NB4 (cell line): ENCODE measurements at regions not wholly inside any gene's neighbourhood (a gene's known extent, or its start where the extent isn't known, plus 50 kb on each side); places are given as distances from the start of the nearest gene placed in this dataset.

Source experiments
- DNase-seq: peaks from one replicate; pipeline ENCODE4 v3.0.0; 2010; ENCODE audit warnings: low read depth
- H3K4me3 ChIP-seq: one replicate; pipeline ENCODE4 v1.5.1; 2011; ENCODE audit warnings: mild to moderate bottlenecking, low read depth, low read length, moderate library complexity
- MYC ChIP-seq: IDR thresholded peaks from 2 replicates; pipeline ENCODE4 v1.6.1; 2011; ENCODE audit warnings: low read depth, low read length
- POLR2A ChIP-seq: IDR thresholded peaks from 2 replicates; pipeline ENCODE4 v1.6.1; 2011; ENCODE audit warnings: mild to moderate bottlenecking; ENCODE audit not compliant: insufficient read length; ENCODE audit errors: extremely low read depth
- TF ChIP-seq, protein P1 (sequence below): IDR thresholded peaks from one replicate; pipeline ENCODE4 v1.5.1; 2012; ENCODE audit warnings: low read depth, low read length
- TF ChIP-seq, protein P2 (sequence below): IDR thresholded peaks from 2 replicates; pipeline ENCODE4 v1.6.1; 2011; ENCODE audit warnings: low read depth, low read length

- no peak overlapping the region for H3K4me3 ChIP-seq
- TF ChIP-seq, protein P1, sequence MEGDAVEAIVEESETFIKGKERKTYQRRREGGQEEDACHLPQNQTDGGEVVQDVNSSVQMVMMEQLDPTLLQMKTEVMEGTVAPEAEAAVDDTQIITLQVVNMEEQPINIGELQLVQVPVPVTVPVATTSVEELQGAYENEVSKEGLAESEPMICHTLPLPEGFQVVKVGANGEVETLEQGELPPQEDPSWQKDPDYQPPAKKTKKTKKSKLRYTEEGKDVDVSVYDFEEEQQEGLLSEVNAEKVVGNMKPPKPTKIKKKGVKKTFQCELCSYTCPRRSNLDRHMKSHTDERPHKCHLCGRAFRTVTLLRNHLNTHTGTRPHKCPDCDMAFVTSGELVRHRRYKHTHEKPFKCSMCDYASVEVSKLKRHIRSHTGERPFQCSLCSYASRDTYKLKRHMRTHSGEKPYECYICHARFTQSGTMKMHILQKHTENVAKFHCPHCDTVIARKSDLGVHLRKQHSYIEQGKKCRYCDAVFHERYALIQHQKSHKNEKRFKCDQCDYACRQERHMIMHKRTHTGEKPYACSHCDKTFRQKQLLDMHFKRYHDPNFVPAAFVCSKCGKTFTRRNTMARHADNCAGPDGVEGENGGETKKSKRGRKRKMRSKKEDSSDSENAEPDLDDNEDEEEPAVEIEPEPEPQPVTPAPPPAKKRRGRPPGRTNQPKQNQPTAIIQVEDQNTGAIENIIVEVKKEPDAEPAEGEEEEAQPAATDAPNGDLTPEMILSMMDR, result no peak
- TF ChIP-seq, protein P2, sequence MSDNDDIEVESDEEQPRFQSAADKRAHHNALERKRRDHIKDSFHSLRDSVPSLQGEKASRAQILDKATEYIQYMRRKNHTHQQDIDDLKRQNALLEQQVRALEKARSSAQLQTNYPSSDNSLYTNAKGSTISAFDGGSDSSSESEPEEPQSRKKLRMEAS, result no peak
- TF ChIP-seq MYC (no peak), POLR2A (no peak)
- DNase-seq, result no peak
These were observed 1512.0 kb upstream of the GOT2 start for GRCh38 chr16:60246086-60246485.

- H3K4me3 ChIP-seq, result no peak overlapping the region
- no peak for DNase-seq
- TF ChIP-seq, protein P2, result no peak
- TF ChIP-seq, protein P1, result no peak
- TF ChIP-seq POLR2A (no peak), MYC (no peak)
These were observed 1507.6 kb upstream of the GOT2 start for GRCh38 chr16:60241671-60242070.

GRCh38 chr16:60230666-60231065, 1496.5 kb upstream of the GOT2 start:
- DNase-seq, result no peak
- TF ChIP-seq, protein P1, result no peak
- no peak overlapping the region for H3K4me3 ChIP-seq

GRCh38 chr16:60225541-60225940, 1491.4 kb upstream of the GOT2 start:
- DNase-seq, result no peak
- TF ChIP-seq POLR2A, result no peak
- H3K4me3 ChIP-seq, result no peak overlapping the region

- H3K4me3 ChIP-seq, result no peak overlapping the region
- DNase-seq, result no peak
- TF ChIP-seq POLR2A (no peak), MYC (no peak)
- TF ChIP-seq, protein P1, result no peak
- TF ChIP-seq, protein P2, result no peak
These were observed 1483.7 kb upstream of the GOT2 start for GRCh38 chr16:60217787-60218186.

- TF ChIP-seq MYC, result no peak
- TF ChIP-seq, protein P2, result no peak
- TF ChIP-seq, protein P1, result no peak
- TF ChIP-seq POLR2A, result no peak
- DNase-seq, result no peak
- H3K4me3 ChIP-seq, result no peak overlapping the region
These were observed 1480.2 kb upstream of the GOT2 start for GRCh38 chr16:60214311-60214710.
